Peyer's patch (tissue), 4 donors: ENCODE measurements at regions not wholly inside any gene's neighbourhood (a gene's known extent, or its start where the extent isn't known, plus 50 kb on each side); places are given as distances from the start of the nearest gene placed in this dataset.

ENCODE experiments used
- POLR2A ChIP-seq, 2 donors: fragments of 450-650 bp; IDR thresholded peaks; one replicate each; pipeline ENCODE4 v1.5.1; 2017; ENCODE audit warnings: antibody characterized with exemption in 2 of 2, mild to moderate bottlenecking in 2 of 2, moderate library complexity in 2 of 2
- TF ChIP-seq, protein P1 (sequence below), 6 experiments: fragments of 450-650 bp in 4 of 6; fragments of 200-600 bp in 2 of 6; sonication (generic) in 1 of 6; IDR thresholded peaks; one replicate each; pipeline ENCODE4 v1.5.1; 2017 to 2019; ENCODE audit warnings: antibody characterized with exemption in 6 of 6, mild to moderate bottlenecking in 3 of 6, moderate library complexity in 1 of 6

DNA sequence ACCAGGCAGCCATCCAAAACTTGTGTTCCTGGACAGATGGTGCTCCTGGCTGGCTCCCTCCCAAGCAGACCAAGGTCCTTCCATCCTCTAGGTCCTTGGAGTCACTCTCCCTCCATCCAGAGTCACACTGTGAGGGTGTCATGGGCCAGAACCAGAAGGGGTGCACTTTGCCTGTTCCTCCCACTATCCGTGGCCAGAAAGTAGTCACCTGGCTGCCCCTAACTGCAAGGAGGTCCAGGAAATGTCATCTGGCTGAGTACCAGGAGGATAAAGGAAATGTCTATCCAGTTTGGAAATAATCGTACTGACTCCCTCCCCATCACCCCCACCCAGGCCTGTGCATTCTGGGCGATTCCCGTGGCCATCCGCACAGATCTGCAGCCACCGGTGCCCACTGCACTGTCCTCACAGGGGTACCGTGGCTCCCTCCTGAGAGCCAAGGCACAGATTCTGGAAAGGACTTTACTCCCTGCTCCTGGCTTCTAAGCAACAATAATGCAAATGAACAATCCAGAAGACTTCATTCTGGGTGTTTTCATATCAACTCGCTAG lies 253.2 kb downstream of the NPHP4 start:
- no peak for TF ChIP-seq POLR2A (IDR thresholded peaks at IDR 0.05)
- TF ChIP-seq, protein P1, sequence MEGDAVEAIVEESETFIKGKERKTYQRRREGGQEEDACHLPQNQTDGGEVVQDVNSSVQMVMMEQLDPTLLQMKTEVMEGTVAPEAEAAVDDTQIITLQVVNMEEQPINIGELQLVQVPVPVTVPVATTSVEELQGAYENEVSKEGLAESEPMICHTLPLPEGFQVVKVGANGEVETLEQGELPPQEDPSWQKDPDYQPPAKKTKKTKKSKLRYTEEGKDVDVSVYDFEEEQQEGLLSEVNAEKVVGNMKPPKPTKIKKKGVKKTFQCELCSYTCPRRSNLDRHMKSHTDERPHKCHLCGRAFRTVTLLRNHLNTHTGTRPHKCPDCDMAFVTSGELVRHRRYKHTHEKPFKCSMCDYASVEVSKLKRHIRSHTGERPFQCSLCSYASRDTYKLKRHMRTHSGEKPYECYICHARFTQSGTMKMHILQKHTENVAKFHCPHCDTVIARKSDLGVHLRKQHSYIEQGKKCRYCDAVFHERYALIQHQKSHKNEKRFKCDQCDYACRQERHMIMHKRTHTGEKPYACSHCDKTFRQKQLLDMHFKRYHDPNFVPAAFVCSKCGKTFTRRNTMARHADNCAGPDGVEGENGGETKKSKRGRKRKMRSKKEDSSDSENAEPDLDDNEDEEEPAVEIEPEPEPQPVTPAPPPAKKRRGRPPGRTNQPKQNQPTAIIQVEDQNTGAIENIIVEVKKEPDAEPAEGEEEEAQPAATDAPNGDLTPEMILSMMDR (IDR thresholded peaks at IDR 0.05) = no peak
